ENCODE measurements at regions not wholly inside any gene's neighbourhood (a gene's known extent, or its start where the extent isn't known, plus 50 kb on each side); places are given as distances from the start of the nearest gene placed in this dataset.

DNA sequence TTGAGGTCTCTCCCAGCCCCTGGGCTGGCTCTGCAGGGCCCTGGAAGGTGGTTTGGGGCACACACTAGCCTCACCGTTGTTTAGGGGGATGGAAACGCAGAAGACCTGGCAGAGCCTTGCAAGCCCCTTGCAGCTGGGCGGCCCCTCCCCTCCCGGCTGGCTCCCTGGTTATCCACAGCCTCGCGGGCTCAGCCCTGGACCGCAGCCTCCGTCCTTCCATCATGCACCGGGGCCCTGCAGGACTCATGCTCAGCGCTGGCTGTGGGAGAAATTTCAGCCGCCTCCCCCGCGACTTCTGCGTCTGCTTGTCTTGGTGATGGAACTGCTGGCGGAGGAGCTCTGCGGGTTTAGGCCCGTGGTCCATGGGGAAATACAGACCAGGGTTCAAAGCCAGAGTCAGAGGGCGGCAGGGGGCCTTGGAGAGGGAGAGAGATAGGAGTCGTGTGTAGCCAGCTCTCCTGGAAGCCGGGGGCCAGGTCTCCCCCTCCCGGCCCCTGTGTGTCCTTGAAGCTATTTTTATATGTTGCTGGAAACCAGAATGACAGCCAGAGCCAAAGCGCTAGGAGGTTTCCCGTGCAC is 75.8 kb upstream of the IER5L start:
- ATAC-seq (no peak), DNase-seq (ENCODE audit: low read depth, low spot score) (no peak)
- ChIA-PET RAD21 (ENCODE audit: low non-redundant PET in 1 of 2, low total read pairs in 2 of 2, uncharacterized antibody in 2 of 2, unreplicated experiment in 2 of 2) (no interaction called here), POLR2A (interaction anchor here (0.6 kb wide), 1 partner anchor 97 kb away, joined by 4 read pairs; no protein-coding TSS in a partner anchor), CTCF (no interaction called here)
- no peaks in the 10 kb centered on the region for H3K9me3 ChIP-seq (ENCODE audit: control insufficient read depth in 1 of 2, insufficient read depth in 1 of 2, low read depth in 1 of 2, low read length in 2 of 2)
- no peak overlapping the region for H2AFZ ChIP-seq (ENCODE audit: low read depth, low read length, poor library complexity, severe bottlenecking)
- no peaks in the 10 kb centered on the region for H3K36me3 ChIP-seq (ENCODE audit: control insufficient read depth in 1 of 2, insufficient read depth in 2 of 2, low read length in 2 of 2)
- no peaks in the 10 kb centered on the region for H3K9me2 ChIP-seq (ENCODE audit: insufficient read depth)
- no peak overlapping the region for H3K27ac ChIP-seq (ENCODE audit: low read depth, low read length)
- no TSS peak for BruUV-seq (replicated peaks)
- no peaks in the 10 kb centered on the region for H4K20me1 ChIP-seq (ENCODE audit: insufficient read depth)
- H3K4me2 ChIP-seq (ENCODE audit: low read length): no peak overlapping the region
- no peaks in the 10 kb centered on the region for H3K79me2 ChIP-seq (ENCODE audit: insufficient read depth, low read length)
- intact Hi-C loops (cut with micrococcal nuclease): no loop called here
- no peak overlapping the region for H3K9ac ChIP-seq (ENCODE audit: low read length)
- H3K27me3 ChIP-seq (ENCODE audit: insufficient read depth, low read length): no peaks in the 10 kb centered on the region
- peaks cover 0 to 40% of the 10 kb centered on the region in 2 experiments; a peak in 3 of 4 replicates for H3K4me1 ChIP-seq (ENCODE audit: control insufficient read depth in 1 of 2, insufficient read depth in 2 of 2, low read length in 2 of 2)
- no peak overlapping the region for H3K4me3 ChIP-seq (replicated peaks in 1 of 2; ENCODE audit: low read depth in 1 of 2, low read length in 2 of 2)
- no peak for TF ChIP-seq YY1 (IDR thresholded peaks at IDR 0.05; ENCODE audit: extremely low read depth, insufficient replicate concordance, low read depth, low read length)
- TF ChIP-seq CBX3 (IDR thresholded peaks at IDR 0.05; ENCODE audit: low read depth): no peak

DNA sequence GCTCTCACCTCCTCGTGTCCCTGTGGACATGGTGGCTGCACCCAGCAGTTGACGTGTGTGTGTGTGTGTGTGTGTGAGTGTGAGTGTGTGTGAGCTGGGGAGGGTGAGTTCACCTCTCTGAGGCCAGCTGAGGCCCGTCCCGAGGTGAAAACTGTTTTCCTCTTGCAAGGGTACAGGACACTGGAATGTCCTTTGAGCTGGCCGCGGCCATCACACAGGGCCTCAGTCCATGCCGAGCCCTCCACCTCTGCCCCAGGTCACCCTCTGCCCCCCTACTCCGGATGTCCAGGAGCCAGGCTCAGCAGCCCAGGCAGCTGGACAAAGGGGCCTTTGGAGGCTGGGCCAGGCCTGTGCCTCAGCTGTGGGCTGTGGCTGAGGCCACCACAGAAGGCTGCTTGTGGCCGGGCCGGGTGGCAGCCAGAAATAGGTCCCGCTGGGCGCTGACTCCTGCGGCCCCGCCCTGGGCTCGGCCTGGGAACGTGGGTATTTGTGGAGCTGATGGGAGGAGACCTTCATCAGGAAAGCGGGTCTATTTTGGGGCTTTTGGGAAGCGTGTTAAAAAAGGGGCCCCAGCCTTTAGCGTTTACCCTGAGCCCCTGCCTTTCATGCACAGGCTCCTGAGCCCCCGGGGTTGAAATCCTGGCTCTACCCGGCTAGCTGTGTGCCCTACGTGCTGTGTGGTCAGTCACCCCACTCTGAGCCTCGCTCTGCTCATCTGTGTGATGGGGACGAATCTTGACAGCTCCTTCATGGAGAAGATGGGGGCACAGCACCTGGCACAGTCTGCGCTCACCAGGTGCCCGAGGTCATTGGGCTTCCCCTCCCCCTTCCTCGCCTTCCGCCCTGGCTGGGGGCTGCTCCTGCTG is 75.1 kb upstream of the IER5L start:
- TF ChIP-seq EGR1 (IDR thresholded peaks at IDR 0.05; ENCODE audit: low read depth) (no peak), RAD21 (IDR thresholded peaks at IDR 0.05; ENCODE audit: low read depth) (no peak), EZH2 (IDR thresholded peaks at IDR 0.05) (no peak), SRF (IDR thresholded peaks at IDR 0.05; ENCODE audit: low read depth) (no peak), SIN3A (IDR thresholded peaks at IDR 0.05; ENCODE audit: low read depth) (no peak), ZFX (IDR thresholded peaks at IDR 0.05) (no peak), SP1 (IDR thresholded peaks at IDR 0.05; ENCODE audit: low read depth) (no peak), POLR2A (IDR thresholded peaks at IDR 0.05; ENCODE audit: borderline replicate concordance, extremely low read depth, insufficient read depth, insufficient read length) (no peak), CTCF (IDR thresholded peaks at IDR 0.05 in 2 of 3, conservative IDR thresholded peaks at IDR 0.05 in 1 of 3; ENCODE audit: borderline replicate concordance in 1 of 3, insufficient read depth in 1 of 3, low read depth in 2 of 3, low read length in 2 of 3) (no peak), ELF1 (IDR thresholded peaks at IDR 0.05; ENCODE audit: borderline replicate concordance, low read depth) (no peak), EZH2phosphoT487 (IDR thresholded peaks at IDR 0.05; ENCODE audit: borderline replicate concordance) (no peak), CEBPB (IDR thresholded peaks at IDR 0.05; ENCODE audit: low read depth) (no peak), CBX3 (IDR thresholded peaks at IDR 0.05; ENCODE audit: low read depth) (no peak), TCF7L2 (IDR thresholded peaks at IDR 0.05; ENCODE audit: borderline replicate concordance, extremely low read depth, insufficient read depth, insufficient read length) (no peak)
- RAD21 ChIA-PET (ENCODE audit: low non-redundant PET in 1 of 2, low total read pairs in 2 of 2, uncharacterized antibody in 2 of 2, unreplicated experiment in 2 of 2): no interaction called here
- Histone ChIP-seq H3K9ac (ENCODE audit: low read length) (no peak overlapping the region), H3K79me2 (ENCODE audit: insufficient read depth, low read length) (no peaks in the 10 kb centered on the region), H3K4me1 (ENCODE audit: control insufficient read depth in 1 of 2, insufficient read depth in 2 of 2, low read length in 2 of 2) (peaks cover 0 to 34% of the 10 kb centered on the region in 2 experiments; a peak in 2 of 4 replicates), H4K20me1 (ENCODE audit: insufficient read depth) (no peaks in the 10 kb centered on the region), H3K4me2 (ENCODE audit: low read length) (no peak overlapping the region), H3K9me2 (ENCODE audit: insufficient read depth) (no peaks in the 10 kb centered on the region), H3K27ac (ENCODE audit: low read depth, low read length) (no peak overlapping the region; the same call in 1 of the 2 replicates), H3K4me3 (replicated peaks in 1 of 2; ENCODE audit: low read depth in 1 of 2, low read length in 2 of 2) (no peak overlapping the region), H3K36me3 (ENCODE audit: control insufficient read depth in 1 of 2, insufficient read depth in 2 of 2, low read length in 2 of 2) (no peaks in the 10 kb centered on the region), H2AFZ (ENCODE audit: low read depth, low read length, poor library complexity, severe bottlenecking) (no peak overlapping the region), H3K27me3 (ENCODE audit: insufficient read depth, low read length) (no peaks in the 10 kb centered on the region), H3K9me3 (ENCODE audit: control insufficient read depth in 1 of 2, insufficient read depth in 1 of 2, low read depth in 1 of 2, low read length in 2 of 2) (no peaks in the 10 kb centered on the region)
- DNase-seq (ENCODE audit: low read depth, low spot score): no peak
- intact Hi-C loops (cut with micrococcal nuclease): no loop called here
- CTCF ChIA-PET: no interaction called here
- POLR2A ChIA-PET: no interaction called here
- ATAC-seq: peak; percentile 28; the same call in 1 of the 2 replicates
- no TSS peak for BruUV-seq (replicated peaks)
